HEK293 (cell line): ENCODE measurements at regions not wholly inside any gene's neighbourhood (a gene's known extent, or its start where the extent isn't known, plus 50 kb on each side); places are given as distances from the start of the nearest gene placed in this dataset.

Source experiments
- CTCF ChIA-PET: fragments of 350-600 bp; formaldehyde crosslinking; extraction: SDS; loops from one replicate; lab custom pipeline; 2021; ENCODE audit warnings: antibody characterized with exemption; lab: Yijun Ruan, JAX
- POLR2A ChIA-PET: fragments of 300-600 bp; formaldehyde crosslinking; extraction: SDS; loops from one replicate; lab custom pipeline; 2020; ENCODE audit warnings: antibody characterized with exemption, inconsistent platforms; lab: Yijun Ruan, JAX
- H3K27ac ChIP-seq: fragments of 200-500 bp; sonication (Bioruptor generic); 2 replicates; pipeline ENCODE4 v1.5.1; 2014; ENCODE audit warnings: low read depth, low read length, control low read depth, inconsistent platforms; ENCODE audit errors: extremely low read depth
- H3K36me3 ChIP-seq, 2 experiments: fragments of 200-500 bp in 1 of 2; sonication (Bioruptor generic) in 1 of 2; 1 replicate in 1 of 2; 2 replicates in 1 of 2; pipeline ENCODE4 v1.5.1; 2014 to 2017; ENCODE audit warnings: inconsistent platforms in 2 of 2, low read length in 2 of 2; ENCODE audit not compliant: control insufficient read depth in 2 of 2, insufficient read depth in 1 of 2
- H3K4me1 ChIP-seq: fragments of 200-500 bp; sonication (Bioruptor generic); 2 replicates; pipeline ENCODE4 v1.5.1; 2014; ENCODE audit warnings: mild to moderate bottlenecking, low read length, inconsistent platforms; ENCODE audit not compliant: control insufficient read depth, insufficient read depth
- H3K4me3 ChIP-seq: 2 replicates; pipeline ENCODE4 v1.5.1; 2011; ENCODE audit warnings: low read depth, mild to moderate bottlenecking, control low read depth, low read length, moderate library complexity
- H3K9me3 ChIP-seq: fragments of 200-500 bp; sonication (Bioruptor generic); 2 replicates; pipeline ENCODE4 v1.5.1; 2014; ENCODE audit warnings: low read depth, low read length, inconsistent platforms; ENCODE audit not compliant: control insufficient read depth, insufficient read depth
- BCL11A ChIP-seq: fragments of 450-650 bp; formaldehyde crosslinking; IDR thresholded peaks from 2 replicates; pipeline ENCODE4 v1.5.1; 2016; ENCODE audit warnings: low read depth, missing biosample characterization, missing genetic modification characterization
- KLF7 ChIP-seq: fragments of 450-650 bp; formaldehyde crosslinking; IDR thresholded peaks from 2 replicates; pipeline ENCODE4 v1.5.1; 2016; ENCODE audit warnings: missing biosample characterization, missing genetic modification characterization, borderline replicate concordance
- MEIS1 ChIP-seq: sonication (generic); formaldehyde crosslinking; IDR thresholded peaks from 2 replicates; pipeline ENCODE4 v1.8.1; 2022; ENCODE audit warnings: missing genetic modification reagents, mild to moderate bottlenecking, borderline replicate concordance
- ZIC2 ChIP-seq: fragments of 450-650 bp; formaldehyde crosslinking; IDR thresholded peaks from 2 replicates; pipeline ENCODE4 v1.5.1; 2016; ENCODE audit warnings: missing biosample characterization, missing genetic modification characterization
- ZNF311 ChIP-seq: fragments of 450-650 bp; formaldehyde crosslinking; IDR thresholded peaks from 2 replicates; pipeline ENCODE4 v1.5.1; 2017; ENCODE audit warnings: missing biosample characterization, missing genetic modification characterization, borderline replicate concordance
- ZNF366 ChIP-seq: fragments of 450-650 bp; formaldehyde crosslinking; conservative IDR thresholded peaks from 2 replicates; pipeline ENCODE4 v1.5.1; 2016; ENCODE audit warnings: missing biosample characterization, missing genetic modification characterization
- ZNF391 ChIP-seq: fragments of 450-650 bp; formaldehyde crosslinking; IDR thresholded peaks from 2 replicates; pipeline ENCODE4 v1.5.1; 2016; ENCODE audit warnings: low read depth, missing biosample characterization, missing genetic modification characterization, borderline replicate concordance
- ZNF404 ChIP-seq: fragments of 450-650 bp; formaldehyde crosslinking; IDR thresholded peaks from 2 replicates; pipeline ENCODE4 v1.5.1; 2017; ENCODE audit warnings: missing biosample characterization, missing genetic modification characterization
- ZNF561 ChIP-seq: fragments of 450-650 bp; IDR thresholded peaks from 2 replicates; pipeline ENCODE4 v1.5.1; 2018; ENCODE audit warnings: missing biosample characterization, missing genetic modification characterization, borderline replicate concordance
- ZSCAN23 ChIP-seq: fragments of 450-650 bp; formaldehyde crosslinking; IDR thresholded peaks from 2 replicates; pipeline ENCODE4 v1.5.1; 2016; ENCODE audit warnings: missing biosample characterization, missing genetic modification characterization
- TF ChIP-seq, protein P1 (sequence below): IDR thresholded peaks from 2 replicates; pipeline ENCODE4 v1.6.1; 2011; ENCODE audit warnings: mild to moderate bottlenecking, low read depth, low read length, borderline replicate concordance
- TF ChIP-seq, protein P2 (sequence below): fragments of 450-650 bp; formaldehyde crosslinking; IDR thresholded peaks from 2 replicates; pipeline ENCODE4 v1.5.1; 2017; ENCODE audit warnings: missing biosample characterization, missing genetic modification characterization
- TF ChIP-seq, protein P3 (sequence below): fragments of 450-650 bp; formaldehyde crosslinking; IDR thresholded peaks from 2 replicates; pipeline ENCODE4 v1.5.1; 2016; ENCODE audit warnings: missing biosample characterization, missing genetic modification characterization
- TF ChIP-seq, protein P4 (sequence below): fragments of 450-650 bp; formaldehyde crosslinking; IDR thresholded peaks from 2 replicates; pipeline ENCODE4 v1.5.1; 2016; ENCODE audit warnings: missing biosample characterization, missing genetic modification characterization
- TF ChIP-seq, protein P5 (sequence below): fragments of 450-650 bp; formaldehyde crosslinking; IDR thresholded peaks from 2 replicates; pipeline ENCODE4 v1.5.1; 2016; ENCODE audit warnings: missing biosample characterization, missing genetic modification characterization

DNA sequence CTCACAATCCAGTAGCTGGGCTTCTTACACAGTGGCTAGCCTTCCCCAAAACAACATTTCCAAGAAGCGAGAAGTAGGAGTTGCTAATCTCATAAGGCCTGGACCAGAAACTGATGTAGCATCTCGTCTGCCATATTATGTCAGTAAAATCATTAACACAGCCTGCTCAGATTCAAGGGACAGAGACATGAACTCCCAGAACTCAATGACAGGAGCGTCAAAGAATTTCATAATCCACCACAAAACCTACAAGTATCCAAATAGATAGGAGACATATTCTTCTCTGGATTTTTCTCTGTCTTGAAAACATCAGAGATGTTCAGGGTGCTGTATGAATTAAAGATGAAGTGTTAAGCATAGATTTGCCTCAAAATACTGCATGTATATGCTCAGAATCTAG is 457.6 kb upstream of the ACTBL2 start:
- ChIA-PET CTCF (no interaction called here), POLR2A (no interaction called here)
- no peaks in the 10 kb centered on the region for H3K36me3 ChIP-seq
- TF ChIP-seq ZIC2 (tag by site-specific recombination) (no peak), ZNF391 (tag by site-specific recombination) (no peak), BCL11A (tag by site-specific recombination) (no peak), ZSCAN23 (tag by site-specific recombination) (no peak), ZNF311 (no peak), MEIS1 (no peak)
- TF ChIP-seq, protein P1, sequence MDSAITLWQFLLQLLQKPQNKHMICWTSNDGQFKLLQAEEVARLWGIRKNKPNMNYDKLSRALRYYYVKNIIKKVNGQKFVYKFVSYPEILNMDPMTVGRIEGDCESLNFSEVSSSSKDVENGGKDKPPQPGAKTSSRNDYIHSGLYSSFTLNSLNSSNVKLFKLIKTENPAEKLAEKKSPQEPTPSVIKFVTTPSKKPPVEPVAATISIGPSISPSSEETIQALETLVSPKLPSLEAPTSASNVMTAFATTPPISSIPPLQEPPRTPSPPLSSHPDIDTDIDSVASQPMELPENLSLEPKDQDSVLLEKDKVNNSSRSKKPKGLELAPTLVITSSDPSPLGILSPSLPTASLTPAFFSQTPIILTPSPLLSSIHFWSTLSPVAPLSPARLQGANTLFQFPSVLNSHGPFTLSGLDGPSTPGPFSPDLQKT = no peak
- no peak overlapping the region for H3K27ac ChIP-seq
- H3K4me1 ChIP-seq = no peaks in the 10 kb centered on the region
- no peaks in the 10 kb centered on the region for H3K9me3 ChIP-seq
- no peak overlapping the region for H3K4me3 ChIP-seq

DNA sequence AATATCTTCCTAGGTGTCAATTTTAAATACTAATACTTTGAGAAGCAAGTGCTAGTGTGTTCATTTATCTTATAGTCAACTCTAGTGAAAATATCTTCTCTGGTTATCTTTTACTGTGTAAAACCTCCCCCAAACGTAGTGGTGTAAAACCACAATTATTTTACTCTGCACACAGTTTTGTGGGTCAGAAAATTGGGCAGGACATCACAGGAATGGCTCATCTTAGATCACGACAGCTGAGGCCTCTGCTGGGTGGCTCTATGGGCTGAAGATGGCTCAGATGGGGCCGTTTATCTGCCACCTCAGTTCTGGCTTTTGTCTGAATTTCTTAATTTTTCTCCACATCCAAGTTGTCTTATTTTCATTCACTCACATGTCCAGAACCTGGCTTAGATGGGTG is 457.2 kb upstream of the ACTBL2 start:
- Histone ChIP-seq H3K4me3 (no peak overlapping the region), H3K4me1 (no peaks in the 10 kb centered on the region), H3K9me3 (no peaks in the 10 kb centered on the region), H3K27ac (no peak overlapping the region), H3K36me3 (no peaks in the 10 kb centered on the region)
- ChIA-PET POLR2A (no interaction called here), CTCF (no interaction called here)
- TF ChIP-seq ZNF404 = no peak

DNA sequence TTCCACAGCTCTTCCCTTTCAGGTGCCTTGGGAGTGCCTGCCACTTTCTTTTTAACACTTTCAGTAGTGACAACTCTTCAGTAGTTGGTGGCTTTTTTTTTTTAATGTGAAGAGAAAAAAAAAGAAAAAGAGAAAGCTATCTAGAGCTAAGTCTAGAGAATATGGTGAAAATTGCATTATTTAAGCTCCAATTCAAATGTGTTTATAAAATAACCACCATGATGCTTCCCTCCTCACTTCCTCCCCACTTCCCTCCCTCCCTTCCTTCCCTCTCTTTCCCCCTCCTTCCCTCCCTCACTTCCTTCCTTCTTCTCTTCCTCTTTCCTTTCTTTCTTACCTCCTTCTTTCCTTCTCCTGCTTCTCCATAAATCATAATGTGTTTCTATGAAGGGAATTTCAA is 456.7 kb upstream of the ACTBL2 start:
- H3K4me1 ChIP-seq = no peaks in the 10 kb centered on the region
- no peak overlapping the region for H3K27ac ChIP-seq
- POLR2A ChIA-PET = no interaction called here
- CTCF ChIA-PET = no interaction called here
- no peaks in the 10 kb centered on the region for H3K9me3 ChIP-seq
- no peaks in the 10 kb centered on the region for H3K36me3 ChIP-seq
- no peak overlapping the region for H3K4me3 ChIP-seq
- TF ChIP-seq ZNF366 (tag by site-specific recombination) (0 out of 2 replicates have a peak, but pooled peaks have one; percentile 18), ZNF561 (tag by site-specific recombination) (no peak), KLF7 (no peak)
- TF ChIP-seq, protein P2, sequence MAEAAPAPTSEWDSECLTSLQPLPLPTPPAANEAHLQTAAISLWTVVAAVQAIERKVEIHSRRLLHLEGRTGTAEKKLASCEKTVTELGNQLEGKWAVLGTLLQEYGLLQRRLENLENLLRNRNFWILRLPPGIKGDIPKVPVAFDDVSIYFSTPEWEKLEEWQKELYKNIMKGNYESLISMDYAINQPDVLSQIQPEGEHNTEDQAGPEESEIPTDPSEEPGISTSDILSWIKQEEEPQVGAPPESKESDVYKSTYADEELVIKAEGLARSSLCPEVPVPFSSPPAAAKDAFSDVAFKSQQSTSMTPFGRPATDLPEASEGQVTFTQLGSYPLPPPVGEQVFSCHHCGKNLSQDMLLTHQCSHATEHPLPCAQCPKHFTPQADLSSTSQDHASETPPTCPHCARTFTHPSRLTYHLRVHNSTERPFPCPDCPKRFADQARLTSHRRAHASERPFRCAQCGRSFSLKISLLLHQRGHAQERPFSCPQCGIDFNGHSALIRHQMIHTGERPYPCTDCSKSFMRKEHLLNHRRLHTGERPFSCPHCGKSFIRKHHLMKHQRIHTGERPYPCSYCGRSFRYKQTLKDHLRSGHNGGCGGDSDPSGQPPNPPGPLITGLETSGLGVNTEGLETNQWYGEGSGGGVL = peak; percentile 46
- TF ChIP-seq, protein P3, sequence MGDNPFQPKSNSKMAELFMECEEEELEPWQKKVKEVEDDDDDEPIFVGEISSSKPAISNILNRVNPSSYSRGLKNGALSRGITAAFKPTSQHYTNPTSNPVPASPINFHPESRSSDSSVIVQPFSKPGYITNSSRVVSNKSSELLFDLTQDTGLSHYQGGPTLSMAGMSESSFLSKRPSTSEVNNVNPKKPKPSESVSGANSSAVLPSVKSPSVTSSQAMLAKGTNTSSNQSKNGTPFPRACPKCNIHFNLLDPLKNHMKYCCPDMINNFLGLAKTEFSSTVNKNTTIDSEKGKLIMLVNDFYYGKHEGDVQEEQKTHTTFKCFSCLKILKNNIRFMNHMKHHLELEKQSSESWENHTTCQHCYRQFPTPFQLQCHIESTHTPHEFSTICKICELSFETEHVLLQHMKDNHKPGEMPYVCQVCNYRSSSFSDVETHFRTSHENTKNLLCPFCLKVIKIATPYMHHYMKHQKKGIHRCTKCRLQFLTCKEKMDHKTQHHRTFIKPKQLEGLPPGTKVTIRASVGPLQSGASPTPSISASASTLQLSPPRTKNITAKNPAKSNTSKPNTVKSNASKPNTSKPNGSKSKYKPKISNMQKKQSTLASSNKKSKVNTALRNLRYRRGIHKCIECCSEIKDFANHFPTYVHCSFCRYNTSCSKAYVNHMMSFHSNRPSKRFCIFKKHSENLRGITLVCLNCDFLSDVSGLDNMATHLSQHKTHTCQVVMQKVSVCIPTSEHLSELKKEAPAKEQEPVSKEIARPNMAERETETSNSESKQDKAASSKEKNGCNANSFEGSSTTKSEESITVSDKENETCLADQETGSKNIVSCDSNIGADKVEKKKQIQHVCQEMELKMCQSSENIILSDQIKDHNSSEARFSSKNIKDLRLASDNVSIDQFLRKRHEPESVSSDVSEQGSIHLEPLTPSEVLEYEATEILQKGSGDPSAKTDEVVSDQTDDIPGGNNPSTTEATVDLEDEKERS (tag by site-specific recombination) = no peak
- TF ChIP-seq, all 188 proteins: peak for 2

DNA sequence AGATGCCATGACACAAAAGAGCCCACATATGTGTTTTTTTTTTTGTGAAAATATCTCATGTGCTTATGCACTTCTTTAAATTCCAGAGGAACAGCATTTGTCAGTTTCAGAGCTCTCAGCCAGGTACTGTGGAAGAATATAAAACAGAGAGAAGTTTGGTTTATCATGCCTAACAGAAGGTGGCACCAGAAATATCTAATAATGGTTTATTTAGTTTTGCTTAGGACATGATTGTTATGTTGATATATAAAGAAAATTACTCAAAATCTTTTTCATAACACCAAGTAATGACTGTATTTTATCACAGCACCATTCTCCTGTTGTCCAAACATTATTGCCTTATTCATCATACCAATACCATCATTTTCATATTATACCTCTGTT is 455.6 kb upstream of the ACTBL2 start:
- no peaks in the 10 kb centered on the region for H3K36me3 ChIP-seq
- no peak overlapping the region for H3K27ac ChIP-seq
- H3K4me3 ChIP-seq = no peak overlapping the region
- no peaks in the 10 kb centered on the region for H3K4me1 ChIP-seq
- H3K9me3 ChIP-seq = no peaks in the 10 kb centered on the region
- CTCF ChIA-PET = interaction anchor here (0.7 kb wide), 1 partner anchor 52 kb away, joined by 4 read pairs; no protein-coding TSS in a partner anchor
- POLR2A ChIA-PET = no interaction called here
- TF ChIP-seq, protein P4, sequence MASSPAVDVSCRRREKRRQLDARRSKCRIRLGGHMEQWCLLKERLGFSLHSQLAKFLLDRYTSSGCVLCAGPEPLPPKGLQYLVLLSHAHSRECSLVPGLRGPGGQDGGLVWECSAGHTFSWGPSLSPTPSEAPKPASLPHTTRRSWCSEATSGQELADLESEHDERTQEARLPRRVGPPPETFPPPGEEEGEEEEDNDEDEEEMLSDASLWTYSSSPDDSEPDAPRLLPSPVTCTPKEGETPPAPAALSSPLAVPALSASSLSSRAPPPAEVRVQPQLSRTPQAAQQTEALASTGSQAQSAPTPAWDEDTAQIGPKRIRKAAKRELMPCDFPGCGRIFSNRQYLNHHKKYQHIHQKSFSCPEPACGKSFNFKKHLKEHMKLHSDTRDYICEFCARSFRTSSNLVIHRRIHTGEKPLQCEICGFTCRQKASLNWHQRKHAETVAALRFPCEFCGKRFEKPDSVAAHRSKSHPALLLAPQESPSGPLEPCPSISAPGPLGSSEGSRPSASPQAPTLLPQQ (tag by site-specific recombination) = no peak
- TF ChIP-seq, protein P5, sequence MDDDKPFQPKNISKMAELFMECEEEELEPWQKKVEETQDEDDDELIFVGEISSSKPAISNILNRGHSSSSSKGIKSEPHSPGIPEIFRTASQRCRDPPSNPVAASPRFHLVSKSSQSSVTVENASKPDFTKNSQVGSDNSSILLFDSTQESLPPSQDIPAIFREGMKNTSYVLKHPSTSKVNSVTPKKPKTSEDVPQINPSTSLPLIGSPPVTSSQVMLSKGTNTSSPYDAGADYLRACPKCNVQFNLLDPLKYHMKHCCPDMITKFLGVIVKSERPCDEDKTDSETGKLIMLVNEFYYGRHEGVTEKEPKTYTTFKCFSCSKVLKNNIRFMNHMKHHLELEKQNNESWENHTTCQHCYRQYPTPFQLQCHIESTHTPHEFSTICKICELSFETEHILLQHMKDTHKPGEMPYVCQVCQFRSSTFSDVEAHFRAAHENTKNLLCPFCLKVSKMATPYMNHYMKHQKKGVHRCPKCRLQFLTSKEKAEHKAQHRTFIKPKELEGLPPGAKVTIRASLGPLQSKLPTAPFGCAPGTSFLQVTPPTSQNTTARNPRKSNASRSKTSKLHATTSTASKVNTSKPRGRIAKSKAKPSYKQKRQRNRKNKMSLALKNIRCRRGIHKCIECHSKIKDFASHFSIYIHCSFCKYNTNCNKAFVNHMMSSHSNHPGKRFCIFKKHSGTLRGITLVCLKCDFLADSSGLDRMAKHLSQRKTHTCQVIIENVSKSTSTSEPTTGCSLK = no peak
- TF ChIP-seq, protein P3 (tag by site-specific recombination) = no peak
